GM19035 (cell line): ENCODE measurements at regions not wholly inside any gene's neighbourhood (a gene's known extent, or its start where the extent isn't known, plus 50 kb on each side); places are given as distances from the start of the nearest gene placed in this dataset.

Source experiments
- ATAC-seq: cut with Tn5 transposase; IDR thresholded peaks from one replicate; pipeline ENCODE4 v1.9.1; 2021; ENCODE audit not compliant: unreplicated experiment

DNA sequence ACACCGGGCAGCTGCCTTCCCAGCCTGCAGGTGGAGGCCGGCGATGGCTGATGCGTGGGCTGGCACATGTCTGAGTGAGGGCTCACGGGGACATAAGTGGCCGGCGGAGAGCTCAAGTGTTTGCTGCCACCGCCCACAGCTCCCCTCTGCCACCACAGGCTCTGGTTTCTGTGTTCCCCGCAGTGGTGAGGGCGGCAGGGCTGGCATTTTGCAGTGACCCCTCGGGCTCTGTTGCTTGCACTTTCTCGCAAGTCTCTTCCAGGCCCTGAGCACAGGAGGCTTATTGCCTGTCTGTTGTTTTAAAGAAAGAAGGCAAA, 271.0 kb upstream of the RTL1 start:
- ATAC-seq, result no peak

DNA sequence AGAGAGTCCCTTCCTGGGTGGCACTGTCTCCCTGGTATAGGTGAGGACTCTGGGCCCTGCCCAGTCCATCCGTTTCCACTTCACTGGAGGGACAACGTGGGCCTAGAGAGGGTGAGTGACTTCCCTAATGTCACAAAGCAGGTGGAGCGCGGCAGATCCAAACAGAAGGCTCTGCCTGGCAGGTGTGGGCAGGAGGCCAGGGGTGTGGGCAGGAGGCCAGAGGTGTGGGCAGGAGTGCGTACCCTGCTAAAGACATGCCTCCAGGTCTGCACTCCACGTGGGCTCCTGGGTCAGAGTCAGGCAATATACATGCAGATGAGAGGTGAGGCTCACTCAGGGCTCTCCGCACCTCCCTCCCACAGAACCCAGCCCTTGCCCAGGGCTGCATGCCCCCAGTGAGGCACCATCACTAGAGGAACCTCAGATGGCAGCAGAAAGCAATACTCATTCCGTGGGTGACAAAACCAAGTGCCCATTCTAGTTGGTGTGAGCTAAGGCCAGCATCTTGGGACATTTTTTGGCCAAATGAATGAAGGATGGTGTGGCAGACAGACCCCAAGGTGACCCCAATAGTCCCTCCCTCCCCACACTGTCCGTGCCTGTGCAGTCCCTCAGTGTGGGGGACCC, 271.6 kb upstream of the RTL1 start:
- ATAC-seq, result no peak

DNA sequence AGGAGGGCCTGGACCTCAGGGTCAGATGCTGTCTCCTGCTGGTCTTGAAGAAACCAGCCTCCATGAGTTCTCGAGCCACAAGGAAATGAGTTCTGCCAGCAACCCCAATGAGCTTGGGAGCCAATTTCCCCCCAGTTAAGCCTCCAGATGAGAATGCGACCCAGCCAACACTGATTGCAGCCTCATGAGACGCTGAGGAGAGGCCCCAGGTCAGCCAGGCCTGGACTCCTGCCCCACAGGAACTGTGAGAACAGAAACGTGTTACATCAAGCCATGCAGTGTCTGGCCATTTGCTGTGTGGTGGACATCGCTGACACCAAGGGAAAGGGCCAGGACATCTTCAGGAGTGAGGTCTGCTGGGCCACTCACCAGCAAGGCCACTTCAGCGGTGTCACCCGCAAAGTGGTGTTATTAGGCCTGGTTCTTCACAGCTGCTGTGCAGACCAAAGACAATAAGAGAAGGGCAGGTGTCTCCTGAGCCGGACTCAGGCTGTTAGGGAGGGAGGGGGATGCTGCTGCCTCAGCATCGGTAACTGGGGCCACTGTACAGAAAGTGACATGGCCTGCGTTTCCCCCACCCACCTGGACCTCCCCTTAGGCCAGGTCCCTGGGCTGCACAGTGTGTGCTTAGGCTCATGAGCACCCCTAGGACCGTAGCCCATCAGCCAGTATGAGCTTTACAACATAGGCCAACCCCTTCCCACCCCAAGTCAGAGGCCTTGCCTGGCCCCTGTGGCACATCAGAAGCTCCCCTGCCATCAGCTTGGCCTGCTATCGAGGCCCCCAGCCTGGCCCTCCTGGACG, 272.4 kb upstream of the RTL1 start:
- ATAC-seq, result no peak

DNA sequence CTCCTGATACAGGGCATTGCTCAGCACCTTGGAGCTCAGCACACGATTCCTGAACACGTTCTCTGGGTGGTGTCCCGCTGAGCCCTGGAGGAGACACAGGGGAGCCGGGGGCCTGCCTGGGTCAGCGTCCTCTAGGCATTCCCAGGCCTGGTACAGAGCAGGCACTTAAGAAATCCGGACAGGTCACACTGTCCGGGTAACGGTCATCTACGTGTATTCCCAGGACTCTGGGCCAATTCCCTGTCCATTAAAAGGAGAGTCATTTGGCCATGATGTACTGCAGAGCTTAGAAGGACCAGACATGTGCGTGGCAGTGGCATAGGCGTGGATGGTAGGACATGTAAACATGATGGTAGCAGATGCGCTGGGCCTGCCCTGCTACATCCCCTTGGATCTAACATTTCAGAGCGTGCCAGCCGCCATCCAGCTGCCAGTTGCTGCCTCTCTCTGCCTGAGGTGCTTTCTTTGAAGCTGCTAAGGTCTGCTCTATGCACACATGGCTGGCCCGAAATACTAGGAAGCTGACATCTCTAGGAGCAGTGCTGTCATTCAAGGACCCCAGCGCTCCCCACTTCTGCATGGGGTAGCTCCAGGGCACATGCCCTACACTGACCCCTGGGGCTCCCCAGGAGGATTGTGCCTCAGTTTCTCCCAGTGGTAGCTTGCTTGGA, 273.1 kb upstream of the RTL1 start:
- ATAC-seq, result no peak

DNA sequence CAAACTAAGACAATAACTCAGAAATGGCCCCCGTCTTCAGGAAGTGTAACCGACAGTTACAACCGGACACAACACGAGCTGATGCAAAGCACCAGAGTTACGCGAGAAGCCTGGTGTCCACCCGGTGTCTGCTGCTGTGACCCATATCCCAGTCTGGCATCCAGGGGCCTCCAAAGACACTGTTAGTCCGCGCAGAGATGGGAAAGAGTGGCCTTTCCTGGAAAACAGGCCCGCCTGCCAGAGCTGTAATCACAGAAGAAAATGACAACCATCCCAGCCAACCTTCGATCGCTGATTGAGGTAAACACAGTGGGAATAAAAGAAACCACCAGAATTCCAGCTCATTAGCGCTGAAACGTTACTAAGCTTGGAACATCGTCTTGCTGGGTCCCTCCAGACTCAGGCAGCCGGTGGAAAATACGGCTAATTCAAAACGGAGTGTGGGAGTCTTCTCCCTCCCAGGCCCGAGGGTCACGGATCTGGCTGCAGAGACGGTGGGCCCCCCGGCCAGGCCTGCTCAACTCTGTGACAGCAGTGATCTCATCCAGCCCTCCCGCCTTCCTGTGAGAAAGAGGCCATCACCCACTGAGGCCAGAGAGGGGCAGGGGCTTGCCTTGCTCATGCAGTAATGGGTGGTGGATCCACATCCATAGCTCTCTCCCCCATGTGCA, 273.9 kb upstream of the RTL1 start:
- no peak for ATAC-seq

DNA sequence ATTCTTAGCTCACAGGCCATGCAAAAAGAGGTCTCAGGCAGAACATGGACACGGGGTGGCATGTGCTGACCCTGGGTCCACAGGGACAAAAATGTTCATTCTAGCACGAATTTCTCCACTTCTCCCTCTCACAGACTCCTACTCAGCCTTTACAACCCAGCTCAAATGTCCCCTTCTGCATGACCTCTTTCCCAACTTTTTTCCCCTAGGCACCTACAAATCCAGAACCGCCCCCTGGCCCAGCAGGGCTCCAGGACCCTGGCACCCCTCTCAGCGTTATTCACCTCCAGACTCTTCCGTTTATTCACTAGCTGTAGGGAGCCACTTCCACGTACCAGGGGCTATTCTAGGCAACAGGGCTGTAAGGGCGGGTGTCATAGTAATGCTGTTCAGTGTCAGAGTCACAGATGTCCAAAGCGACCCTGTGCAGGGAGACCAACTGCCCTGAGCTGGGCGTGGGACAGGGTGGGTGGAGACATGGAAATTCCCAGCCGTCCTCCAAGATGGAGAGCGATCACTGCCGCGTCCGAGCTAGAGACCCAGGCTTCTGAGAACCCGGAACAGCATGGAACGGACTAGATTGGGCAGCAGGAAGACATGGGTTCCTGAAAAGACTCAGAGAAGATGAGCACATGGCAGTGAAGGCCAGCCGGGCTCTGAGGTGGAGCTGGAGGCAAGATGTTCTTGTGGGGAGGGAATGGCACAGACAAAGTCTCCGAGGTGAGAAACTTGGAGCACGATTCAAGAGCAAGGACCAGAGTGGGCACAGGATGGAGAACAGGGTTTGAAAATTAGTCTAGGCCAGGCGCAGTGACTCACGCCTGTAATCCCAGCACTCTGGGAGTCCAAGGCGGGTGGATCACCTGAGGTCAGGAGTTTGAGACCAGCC, 274.9 kb upstream of the RTL1 start:
- no peak for ATAC-seq

DNA sequence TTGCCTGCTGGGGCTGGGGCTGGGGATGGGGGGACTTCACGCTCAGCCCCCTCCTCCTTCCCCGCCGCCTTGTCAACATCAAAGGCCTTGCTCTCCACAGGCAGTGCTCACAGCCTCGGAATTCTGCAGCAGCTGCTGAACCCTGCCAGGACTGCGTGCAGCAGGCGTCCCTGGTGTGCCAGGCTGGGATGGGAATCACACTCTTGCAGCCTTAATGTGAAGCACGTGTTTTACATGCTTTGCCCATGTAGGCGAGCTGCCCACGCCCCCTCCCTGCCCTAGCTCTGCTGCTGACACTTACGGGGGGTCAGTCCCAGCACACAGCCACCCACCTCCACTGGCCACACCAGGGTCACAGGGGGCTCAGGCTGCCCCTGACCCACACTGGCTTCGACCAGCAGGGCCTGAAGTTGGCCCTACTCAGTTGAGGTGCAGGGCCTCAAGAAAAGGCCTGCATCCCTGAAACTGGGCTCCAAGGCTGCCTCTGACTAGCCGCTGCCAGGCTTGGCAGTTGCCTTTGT, 276.2 kb upstream of the RTL1 start:
- no peak for ATAC-seq

DNA sequence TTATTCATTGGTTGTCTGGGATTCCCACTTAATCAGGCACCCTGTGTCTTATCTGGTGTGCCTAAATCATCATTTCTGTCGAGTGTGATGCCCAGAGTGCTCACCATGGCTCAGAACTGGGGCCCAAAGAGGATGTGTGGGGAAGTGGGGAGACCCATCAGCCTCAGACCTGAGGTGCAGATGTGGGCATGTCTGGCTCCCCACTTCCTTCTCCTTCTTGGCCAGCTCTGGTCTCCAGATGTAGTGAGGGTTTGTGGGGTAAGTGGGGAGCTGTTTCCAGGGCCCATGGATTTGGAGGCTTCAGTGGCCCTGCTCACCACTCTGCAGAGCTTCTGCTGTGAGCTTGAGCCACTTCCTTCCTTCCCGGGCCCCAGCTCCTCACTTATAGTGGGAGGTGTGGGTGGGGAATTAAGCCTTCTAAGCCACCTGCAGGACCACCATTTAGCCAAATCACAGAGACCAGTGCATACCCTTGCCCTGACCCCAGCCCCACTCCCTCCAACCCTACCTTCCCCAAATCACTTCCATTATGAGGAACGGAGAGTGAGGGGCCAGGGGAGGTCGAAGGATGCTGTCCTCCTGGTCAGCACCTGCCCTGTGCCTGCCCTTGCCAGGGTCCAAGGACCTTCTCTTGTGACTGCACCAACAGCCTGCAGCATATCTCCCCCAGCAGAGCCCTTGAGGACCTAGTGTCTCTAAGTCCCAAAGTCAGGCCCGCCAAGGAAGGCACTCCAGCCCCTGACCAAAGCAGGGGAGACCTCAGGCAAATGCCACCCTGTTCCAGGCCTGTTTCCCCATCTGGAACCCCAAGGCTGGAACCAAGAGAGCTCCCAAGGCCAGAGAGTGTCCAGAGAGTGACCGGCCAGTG, 278.2 kb upstream of the RTL1 start:
- ATAC-seq, result no peak

DNA sequence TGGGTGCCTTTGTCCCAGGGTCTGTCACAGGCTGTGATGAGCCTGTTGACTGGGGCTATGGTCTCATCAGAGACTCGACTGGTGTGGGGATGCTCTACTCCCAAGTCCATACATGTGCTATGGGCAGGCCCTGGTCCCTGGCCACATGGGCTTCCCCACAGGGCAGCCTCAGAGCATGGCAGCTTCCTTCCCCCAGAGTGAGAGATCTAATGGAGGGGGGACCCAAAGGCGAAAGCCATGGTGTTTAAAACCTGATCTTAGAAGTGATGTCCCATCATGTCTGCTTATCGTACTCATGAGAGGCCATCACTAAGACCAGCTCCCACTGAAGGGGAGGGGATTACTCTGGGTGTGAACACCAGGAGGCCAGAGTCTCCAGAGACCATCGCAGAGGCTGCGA, 279.0 kb upstream of the RTL1 start:
- no peak for ATAC-seq

DNA sequence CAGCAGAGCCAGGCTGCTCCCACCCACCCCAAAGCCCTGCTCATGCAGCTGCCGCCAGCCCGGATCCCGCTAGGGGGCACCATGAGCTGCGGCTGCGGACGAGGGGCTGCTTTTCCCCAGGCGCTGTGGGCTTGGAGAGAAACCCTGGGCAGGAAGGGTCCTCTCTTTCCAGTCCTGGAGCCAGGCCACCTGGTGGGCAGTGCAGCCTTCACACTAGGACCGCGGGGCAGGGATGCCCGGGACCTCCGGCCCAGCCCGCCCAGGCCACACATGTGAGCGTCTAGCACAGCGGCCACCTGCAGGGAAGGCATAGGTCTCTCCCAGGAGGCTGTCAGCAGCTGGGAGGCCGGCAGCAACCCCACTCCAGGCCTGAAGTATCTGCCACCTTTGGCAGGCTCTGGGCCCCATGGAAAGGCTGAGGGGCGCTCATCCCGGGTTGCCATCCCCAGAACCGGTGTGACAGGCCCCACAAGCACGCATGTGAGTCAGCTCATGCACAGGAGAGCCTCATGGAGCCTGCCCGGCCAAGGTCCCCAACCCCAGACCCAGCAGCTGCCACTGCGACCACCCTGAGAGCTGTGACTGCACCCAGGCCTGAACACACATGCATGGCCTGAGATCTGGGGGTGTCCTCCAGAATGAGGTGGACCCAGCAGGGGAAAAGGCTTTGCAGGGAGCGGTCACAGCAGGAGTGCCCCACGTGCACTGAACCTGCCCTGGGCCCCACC, 280.0 kb upstream of the RTL1 start:
- ATAC-seq, result no peak

DNA sequence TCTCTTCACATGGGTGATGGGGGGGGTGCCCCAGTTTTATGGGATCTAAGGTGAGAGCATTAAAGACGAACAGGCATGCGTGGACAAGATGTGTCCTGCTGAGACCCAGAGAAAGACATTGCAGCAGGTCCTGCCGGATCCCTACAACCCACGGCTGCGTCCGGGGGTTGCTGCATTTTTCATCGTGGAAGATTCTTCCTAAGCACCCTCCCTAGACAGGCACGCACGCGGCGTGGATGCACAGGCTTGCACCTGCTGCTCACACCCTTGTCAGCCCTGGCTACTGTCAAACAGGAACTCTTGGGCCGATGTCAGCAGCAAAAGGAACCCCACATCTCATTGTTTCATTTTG, 280.6 kb upstream of the RTL1 start:
- no peak for ATAC-seq

DNA sequence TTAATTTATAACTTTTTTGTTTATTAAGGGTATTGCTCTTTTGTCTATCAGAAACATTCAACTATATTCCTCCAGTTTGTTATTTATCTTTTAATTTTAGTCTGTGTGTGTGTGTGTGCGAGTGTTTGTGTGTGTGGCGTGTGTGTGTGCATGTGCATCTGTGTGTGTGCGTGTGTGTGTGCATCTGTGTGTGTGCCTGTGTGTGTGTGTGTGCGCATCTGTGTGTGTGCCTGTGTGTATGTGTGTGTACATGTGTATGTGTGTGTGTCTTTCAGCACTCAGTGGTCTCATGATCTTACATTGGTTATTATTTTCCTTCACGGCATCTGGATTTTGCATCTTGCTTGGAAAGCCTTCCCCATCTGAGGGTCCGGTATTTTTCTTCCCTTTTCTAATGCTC, 281.1 kb upstream of the RTL1 start:
- ATAC-seq, result no peak

DNA sequence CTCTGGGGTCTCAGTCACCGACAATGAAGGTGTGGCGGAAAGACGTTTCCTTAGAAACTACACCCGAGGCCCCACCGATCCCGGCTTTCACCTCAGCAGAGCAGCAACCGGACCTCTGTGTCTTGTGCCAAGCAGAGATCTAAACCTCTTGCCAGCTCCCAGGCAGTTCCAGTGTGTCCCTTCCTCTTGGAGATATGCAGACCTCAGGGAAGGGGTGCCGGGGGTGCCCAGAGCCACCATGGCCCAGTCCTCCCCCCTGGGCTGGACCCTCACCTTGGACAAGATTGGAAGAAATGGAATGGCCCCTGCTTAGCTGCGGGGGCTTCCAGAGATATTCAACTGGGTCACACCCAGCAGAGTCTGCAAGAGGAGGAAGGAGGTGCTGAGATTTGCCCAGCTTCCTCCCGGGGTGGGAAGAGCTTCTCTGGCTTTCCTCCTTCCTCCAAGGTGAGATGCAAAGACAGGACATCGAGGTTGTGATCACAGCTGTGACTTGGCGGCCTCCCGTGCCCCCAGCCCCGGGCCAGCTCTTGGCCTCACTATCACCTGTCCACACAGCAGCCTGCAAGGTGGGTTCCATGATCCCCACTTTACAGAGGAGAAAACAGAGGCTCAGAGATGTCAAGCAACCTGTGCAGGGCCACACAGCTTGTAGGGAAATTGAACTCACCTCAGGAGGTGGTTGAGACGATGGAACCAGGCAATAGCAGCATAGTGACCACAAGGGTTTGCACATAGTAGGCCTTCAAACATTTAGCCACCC, 281.7 kb upstream of the RTL1 start:
- no peak for ATAC-seq

DNA sequence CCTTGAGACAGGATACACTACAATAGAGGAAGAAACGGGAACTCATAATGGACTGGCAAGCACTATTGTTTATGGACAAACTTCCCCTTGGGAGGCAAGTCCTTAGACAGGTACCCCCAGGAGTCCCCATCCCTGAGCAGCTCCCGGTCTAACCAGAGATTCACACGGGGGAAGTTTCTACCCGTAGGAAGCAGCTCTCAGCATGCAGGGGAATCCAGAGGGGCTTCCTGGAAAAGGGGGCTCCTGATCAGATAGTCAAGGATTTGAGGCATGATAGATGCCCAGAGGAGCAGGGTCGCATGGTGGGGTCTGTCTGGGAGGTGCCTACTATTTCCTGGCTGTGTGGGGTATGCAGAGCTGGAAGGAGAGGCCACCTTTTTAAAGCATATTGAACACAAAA, 282.4 kb upstream of the RTL1 start:
- ATAC-seq, result no peak

DNA sequence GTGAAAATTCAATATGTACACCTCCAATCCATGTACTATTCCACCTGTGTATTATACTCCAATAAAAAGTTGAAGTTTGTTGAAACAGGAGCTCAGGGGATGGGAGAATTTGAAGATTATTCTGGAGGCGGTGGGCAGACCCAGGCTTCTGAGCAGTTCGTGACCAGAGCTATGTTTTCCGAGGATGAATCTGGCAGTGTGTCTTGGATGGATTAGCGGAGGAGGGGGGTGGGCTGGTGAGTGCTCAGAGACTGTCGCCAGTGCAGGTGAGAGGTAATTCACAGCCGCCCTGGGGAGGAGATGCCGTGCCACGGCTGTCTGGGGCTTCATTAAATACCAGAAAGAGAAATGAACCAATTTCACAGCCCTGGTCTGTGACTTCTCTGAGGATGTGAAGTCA, 283.0 kb upstream of the RTL1 start:
- no peak for ATAC-seq

DNA sequence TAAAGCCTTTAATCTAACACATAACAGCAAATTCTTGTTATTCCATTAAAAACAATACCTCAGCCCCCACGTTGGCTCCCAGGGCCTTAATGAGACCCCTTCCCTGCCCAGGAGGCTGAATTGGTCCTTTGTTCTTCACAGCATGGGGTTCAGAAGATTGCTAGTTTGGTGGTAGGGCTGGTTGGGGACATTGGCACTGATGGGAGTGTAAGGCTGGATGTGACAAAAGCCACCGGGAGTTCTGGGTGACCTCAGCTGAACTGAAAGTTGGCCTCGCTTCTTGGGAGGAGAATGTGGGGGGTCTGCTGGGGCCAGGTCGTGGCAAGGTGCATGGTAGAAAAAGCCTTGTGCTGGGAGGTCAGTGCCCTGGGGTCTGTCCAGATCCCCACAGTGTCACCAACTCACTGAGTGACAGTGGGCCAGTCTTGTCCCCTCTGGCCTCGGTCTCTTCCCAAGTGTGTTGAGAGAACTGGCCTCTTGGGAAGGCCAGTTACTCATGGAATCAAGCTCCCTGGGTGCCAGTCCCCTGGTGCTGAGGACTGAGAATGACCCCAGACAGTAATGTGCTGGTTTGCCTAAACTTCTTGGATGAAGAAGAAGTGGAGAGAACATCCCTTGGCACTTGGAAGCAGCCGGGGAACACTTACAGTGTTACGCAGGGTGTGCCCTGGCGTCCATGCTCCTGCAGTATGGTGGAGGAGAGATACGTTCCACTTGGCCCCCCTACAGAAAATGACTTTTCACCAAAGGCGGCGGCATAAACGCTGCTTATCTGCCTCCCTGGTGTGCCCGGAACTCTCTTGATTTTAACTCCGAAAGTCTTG, 283.7 kb upstream of the RTL1 start:
- ATAC-seq, result no peak

DNA sequence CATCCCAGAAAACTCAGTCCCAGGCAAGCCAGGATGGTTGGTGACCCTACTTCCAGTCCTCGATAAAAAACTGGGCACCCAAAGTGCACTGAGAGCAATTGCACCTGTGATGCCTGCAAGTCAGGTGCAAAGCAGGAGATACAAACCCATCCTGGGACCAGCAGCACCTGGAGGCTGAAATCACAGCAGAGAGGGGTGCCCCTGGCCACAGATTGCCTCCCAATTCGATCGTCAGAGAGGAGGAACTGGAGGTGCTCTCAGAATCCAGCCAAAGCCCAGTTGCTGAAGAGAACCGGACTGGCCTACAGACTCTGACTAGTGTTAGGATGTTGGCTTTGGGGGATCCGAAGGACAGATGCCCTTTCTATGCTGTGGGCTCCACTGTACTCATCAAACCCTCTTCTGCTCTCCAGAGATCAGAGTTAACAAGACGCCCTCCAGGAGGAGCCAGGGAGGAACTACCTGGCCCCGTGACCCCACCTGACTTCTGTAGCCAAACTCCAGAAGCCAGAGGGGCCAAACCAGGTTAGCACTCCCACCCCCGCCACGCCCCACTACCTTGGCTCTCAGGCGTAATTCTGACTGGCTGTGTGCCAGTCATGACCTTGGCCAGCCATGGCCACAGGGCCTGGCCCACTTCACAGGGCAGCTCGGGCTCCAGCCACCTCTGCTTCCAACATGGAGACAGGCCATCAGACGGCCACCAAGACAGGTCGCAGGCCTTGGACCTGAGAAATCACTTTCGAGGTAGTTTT, 284.5 kb upstream of the RTL1 start:
- no peak for ATAC-seq
